SIG-M5 treated with dmso at 0.1 percent for 504 hours (cell line): ENCODE measurements at regions not wholly inside any gene's neighbourhood (a gene's known extent, or its start where the extent isn't known, plus 50 kb on each side); places are given as distances from the start of the nearest gene placed in this dataset.
"Not testable (repeated sequence)": the region's sequence is repeated elsewhere in the genome, so short reads cannot be mapped to it uniquely, and the experiment has no call there.

Source experiments
- DNase-seq: peaks from one replicate; lab custom pipeline; 2025; ENCODE audit not compliant: unreplicated experiment; lab: John Stamatoyannopoulos, UW

GRCh38 chr5:159681661-159682060, 234.6 kb upstream of the ADRA1B start:
- no peak for DNase-seq

GRCh38 chr5:159682623-159683022, 233.7 kb upstream of the ADRA1B start:
- no peak for DNase-seq

- DNase-seq, result not testable (repeated sequence)
These were observed 228.4 kb upstream of the ADRA1B start for GRCh38 chr5:159687892-159688291.

- DNase-seq, result no peak
These were observed 220.5 kb upstream of the ADRA1B start for GRCh38 chr5:159695741-159696294.

GRCh38 chr5:159697530-159697929, 218.8 kb upstream of the ADRA1B start:
- no peak for DNase-seq

GRCh38 chr5:159698322-159698721, 218.0 kb upstream of the ADRA1B start:
- DNase-seq, result no peak

GRCh38 chr5:159700016-159700415, 216.3 kb upstream of the ADRA1B start:
- no peak for DNase-seq

GRCh38 chr5:159702301-159702700, 214.0 kb upstream of the ADRA1B start:
- DNase-seq, result no peak

- DNase-seq, result no peak
These were observed 213.5 kb upstream of the ADRA1B start for GRCh38 chr5:159702826-159703225.

GRCh38 chr5:159704160-159704559, 212.1 kb upstream of the ADRA1B start:
- DNase-seq, result no peak

GRCh38 chr5:159705948-159706347, 210.3 kb upstream of the ADRA1B start:
- DNase-seq, result no peak

- no peak for DNase-seq
These were observed 208.2 kb upstream of the ADRA1B start for GRCh38 chr5:159708090-159708489.

- no peak for DNase-seq
These were observed 203.6 kb upstream of the ADRA1B start for GRCh38 chr5:159712672-159713071.

- DNase-seq, result no peak
These were observed 203.0 kb upstream of the ADRA1B start for GRCh38 chr5:159713254-159713653.

GRCh38 chr5:159713773-159714172, 202.5 kb upstream of the ADRA1B start:
- no peak for DNase-seq

GRCh38 chr5:159725475-159725874, 190.8 kb upstream of the ADRA1B start:
- no peak for DNase-seq

GRCh38 chr5:159727167-159727566, 189.1 kb upstream of the ADRA1B start:
- no peak for DNase-seq

GRCh38 chr5:159730285-159730684, 186.0 kb upstream of the ADRA1B start:
- DNase-seq, result no peak

GRCh38 chr5:159732220-159732619, 184.1 kb upstream of the ADRA1B start:
- DNase-seq, result no peak

- DNase-seq, result no peak
These were observed 181.9 kb upstream of the ADRA1B start for GRCh38 chr5:159734366-159734765.

- no peak for DNase-seq
These were observed 181.2 kb upstream of the ADRA1B start for GRCh38 chr5:159735036-159735435.

- DNase-seq, result no peak
These were observed 180.3 kb upstream of the ADRA1B start for GRCh38 chr5:159735749-159736660.

- DNase-seq, result no peak
These were observed 179.4 kb upstream of the ADRA1B start for GRCh38 chr5:159736844-159737243.
